ENCODE measurements at regions not wholly inside any gene's neighbourhood (a gene's known extent, or its start where the extent isn't known, plus 50 kb on each side); places are given as distances from the start of the nearest gene placed in this dataset.

DNA sequence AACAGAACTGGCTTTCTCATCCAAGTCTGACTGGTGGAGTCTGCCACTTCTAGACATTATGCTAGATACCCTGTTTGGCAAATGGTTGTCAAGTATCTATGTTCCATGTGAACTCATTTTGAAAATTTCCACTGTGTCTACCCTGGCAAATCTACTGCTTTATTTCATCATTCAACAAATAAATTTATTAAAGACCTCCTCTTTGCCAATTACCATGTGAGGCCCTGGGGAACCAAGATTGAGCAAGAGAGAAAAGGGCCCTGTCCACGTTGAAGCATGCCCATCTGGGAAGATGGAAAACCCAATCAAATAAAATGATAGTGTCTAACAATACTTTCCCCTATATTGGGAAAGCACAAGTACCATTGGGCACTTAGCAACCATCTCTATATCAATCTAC, 582.4 kb downstream of the IRS1 start (continued):
- TF ChIP-seq, protein P1, sequence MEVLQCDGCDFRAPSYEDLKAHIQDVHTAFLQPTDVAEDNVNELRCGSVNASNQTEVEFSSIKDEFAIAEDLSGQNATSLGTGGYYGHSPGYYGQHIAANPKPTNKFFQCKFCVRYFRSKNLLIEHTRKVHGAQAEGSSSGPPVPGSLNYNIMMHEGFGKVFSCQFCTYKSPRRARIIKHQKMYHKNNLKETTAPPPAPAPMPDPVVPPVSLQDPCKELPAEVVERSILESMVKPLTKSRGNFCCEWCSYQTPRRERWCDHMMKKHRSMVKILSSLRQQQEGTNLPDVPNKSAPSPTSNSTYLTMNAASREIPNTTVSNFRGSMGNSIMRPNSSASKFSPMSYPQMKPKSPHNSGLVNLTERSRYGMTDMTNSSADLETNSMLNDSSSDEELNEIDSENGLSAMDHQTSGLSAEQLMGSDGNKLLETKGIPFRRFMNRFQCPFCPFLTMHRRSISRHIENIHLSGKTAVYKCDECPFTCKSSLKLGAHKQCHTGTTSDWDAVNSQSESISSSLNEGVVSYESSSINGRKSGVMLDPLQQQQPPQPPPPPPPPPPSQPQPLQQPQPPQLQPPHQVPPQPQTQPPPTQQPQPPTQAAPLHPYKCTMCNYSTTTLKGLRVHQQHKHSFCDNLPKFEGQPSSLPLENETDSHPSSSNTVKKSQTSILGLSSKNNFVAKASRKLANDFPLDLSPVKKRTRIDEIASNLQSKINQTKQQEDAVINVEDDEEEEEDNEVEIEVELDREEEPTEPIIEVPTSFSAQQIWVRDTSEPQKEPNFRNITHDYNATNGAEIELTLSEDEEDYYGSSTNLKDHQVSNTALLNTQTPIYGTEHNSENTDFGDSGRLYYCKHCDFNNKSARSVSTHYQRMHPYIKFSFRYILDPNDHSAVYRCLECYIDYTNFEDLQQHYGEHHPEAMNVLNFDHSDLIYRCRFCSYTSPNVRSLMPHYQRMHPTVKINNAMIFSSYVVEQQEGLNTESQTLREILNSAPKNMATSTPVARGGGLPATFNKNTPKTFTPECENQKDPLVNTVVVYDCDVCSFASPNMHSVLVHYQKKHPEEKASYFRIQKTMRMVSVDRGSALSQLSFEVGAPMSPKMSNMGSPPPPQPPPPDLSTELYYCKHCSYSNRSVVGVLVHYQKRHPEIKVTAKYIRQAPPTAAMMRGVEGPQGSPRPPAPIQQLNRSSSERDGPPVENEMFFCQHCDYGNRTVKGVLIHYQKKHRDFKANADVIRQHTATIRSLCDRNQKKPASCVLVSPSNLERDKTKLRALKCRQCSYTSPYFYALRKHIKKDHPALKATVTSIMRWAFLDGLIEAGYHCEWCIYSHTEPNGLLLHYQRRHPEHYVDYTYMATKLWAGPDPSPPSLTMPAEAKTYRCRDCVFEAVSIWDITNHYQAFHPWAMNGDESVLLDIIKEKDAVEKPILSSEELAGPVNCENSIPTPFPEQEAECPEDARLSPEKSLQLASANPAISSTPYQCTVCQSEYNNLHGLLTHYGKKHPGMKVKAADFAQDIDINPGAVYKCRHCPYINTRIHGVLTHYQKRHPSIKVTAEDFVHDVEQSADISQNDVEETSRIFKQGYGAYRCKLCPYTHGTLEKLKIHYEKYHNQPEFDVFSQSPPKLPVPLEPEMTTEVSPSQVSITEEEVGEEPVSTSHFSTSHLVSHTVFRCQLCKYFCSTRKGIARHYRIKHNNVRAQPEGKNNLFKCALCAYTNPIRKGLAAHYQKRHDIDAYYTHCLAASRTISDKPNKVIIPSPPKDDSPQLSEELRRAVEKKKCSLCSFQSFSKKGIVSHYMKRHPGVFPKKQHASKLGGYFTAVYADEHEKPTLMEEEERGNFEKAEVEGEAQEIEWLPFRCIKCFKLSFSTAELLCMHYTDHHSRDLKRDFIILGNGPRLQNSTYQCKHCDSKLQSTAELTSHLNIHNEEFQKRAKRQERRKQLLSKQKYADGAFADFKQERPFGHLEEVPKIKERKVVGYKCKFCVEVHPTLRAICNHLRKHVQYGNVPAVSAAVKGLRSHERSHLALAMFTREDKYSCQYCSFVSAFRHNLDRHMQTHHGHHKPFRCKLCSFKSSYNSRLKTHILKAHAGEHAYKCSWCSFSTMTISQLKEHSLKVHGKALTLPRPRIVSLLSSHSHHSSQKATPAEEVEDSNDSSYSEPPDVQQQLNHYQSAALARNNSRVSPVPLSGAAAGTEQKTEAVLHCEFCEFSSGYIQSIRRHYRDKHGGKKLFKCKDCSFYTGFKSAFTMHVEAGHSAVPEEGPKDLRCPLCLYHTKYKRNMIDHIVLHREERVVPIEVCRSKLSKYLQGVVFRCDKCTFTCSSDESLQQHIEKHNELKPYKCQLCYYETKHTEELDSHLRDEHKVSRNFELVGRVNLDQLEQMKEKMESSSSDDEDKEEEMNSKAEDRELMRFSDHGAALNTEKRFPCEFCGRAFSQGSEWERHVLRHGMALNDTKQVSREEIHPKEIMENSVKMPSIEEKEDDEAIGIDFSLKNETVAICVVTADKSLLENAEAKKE (CRISPR knock-in tag; IDR thresholded peaks at IDR 0.05), result no peak
- TF ChIP-seq STAT1 (IDR thresholded peaks at IDR 0.05; ENCODE audit: unreplicated experiment) (no peak), ZNF114 (CRISPR knock-in tag; IDR thresholded peaks at IDR 0.05) (no peak), EZH2 (IDR thresholded peaks at IDR 0.05; ENCODE audit: low read depth, unreplicated experiment) (no peak), JUNB (IDR thresholded peaks at IDR 0.05; ENCODE audit: unreplicated experiment) (no peak), ZNF331 (CRISPR knock-in tag; IDR thresholded peaks at IDR 0.05; ENCODE audit: low read depth) (no peak), POLR2AphosphoS5 (IDR thresholded peaks at IDR 0.05; ENCODE audit: low read depth) (no peak)
- TF ChIP-seq, protein P2, sequence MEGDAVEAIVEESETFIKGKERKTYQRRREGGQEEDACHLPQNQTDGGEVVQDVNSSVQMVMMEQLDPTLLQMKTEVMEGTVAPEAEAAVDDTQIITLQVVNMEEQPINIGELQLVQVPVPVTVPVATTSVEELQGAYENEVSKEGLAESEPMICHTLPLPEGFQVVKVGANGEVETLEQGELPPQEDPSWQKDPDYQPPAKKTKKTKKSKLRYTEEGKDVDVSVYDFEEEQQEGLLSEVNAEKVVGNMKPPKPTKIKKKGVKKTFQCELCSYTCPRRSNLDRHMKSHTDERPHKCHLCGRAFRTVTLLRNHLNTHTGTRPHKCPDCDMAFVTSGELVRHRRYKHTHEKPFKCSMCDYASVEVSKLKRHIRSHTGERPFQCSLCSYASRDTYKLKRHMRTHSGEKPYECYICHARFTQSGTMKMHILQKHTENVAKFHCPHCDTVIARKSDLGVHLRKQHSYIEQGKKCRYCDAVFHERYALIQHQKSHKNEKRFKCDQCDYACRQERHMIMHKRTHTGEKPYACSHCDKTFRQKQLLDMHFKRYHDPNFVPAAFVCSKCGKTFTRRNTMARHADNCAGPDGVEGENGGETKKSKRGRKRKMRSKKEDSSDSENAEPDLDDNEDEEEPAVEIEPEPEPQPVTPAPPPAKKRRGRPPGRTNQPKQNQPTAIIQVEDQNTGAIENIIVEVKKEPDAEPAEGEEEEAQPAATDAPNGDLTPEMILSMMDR (conservative IDR thresholded peaks at IDR 0.05; ENCODE audit: low read depth in 2 of 2), result no peak
- TF ChIP-seq, protein P3, sequence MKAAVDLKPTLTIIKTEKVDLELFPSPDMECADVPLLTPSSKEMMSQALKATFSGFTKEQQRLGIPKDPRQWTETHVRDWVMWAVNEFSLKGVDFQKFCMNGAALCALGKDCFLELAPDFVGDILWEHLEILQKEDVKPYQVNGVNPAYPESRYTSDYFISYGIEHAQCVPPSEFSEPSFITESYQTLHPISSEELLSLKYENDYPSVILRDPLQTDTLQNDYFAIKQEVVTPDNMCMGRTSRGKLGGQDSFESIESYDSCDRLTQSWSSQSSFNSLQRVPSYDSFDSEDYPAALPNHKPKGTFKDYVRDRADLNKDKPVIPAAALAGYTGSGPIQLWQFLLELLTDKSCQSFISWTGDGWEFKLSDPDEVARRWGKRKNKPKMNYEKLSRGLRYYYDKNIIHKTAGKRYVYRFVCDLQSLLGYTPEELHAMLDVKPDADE (IDR thresholded peaks at IDR 0.05), result no peak
